ENCODE measurements at regions not wholly inside any gene's neighbourhood (a gene's known extent, or its start where the extent isn't known, plus 50 kb on each side); places are given as distances from the start of the nearest gene placed in this dataset.

DNA sequence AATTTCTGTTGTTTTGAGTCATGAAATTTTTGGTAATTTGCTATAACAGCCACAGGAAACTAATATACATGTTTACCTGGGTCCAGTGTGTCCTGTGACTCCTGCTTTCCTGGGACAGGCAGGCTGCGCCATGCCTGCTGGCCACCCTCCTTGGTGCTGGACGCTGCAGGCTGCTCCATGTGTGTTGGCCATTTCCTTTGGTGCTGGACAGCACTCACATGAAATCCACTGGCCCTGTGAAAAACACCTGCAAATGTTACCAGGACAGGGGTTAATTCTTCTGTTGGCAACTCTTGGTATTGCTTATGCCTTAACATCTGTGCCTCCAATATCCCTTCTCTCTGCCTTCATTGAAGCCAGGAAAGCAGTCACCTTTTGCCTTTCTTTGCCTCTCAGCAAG is 86.9 kb upstream of the ATP10A start:
- TF ChIP-seq, protein P1, sequence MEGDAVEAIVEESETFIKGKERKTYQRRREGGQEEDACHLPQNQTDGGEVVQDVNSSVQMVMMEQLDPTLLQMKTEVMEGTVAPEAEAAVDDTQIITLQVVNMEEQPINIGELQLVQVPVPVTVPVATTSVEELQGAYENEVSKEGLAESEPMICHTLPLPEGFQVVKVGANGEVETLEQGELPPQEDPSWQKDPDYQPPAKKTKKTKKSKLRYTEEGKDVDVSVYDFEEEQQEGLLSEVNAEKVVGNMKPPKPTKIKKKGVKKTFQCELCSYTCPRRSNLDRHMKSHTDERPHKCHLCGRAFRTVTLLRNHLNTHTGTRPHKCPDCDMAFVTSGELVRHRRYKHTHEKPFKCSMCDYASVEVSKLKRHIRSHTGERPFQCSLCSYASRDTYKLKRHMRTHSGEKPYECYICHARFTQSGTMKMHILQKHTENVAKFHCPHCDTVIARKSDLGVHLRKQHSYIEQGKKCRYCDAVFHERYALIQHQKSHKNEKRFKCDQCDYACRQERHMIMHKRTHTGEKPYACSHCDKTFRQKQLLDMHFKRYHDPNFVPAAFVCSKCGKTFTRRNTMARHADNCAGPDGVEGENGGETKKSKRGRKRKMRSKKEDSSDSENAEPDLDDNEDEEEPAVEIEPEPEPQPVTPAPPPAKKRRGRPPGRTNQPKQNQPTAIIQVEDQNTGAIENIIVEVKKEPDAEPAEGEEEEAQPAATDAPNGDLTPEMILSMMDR (IDR thresholded peaks at IDR 0.05; ENCODE audit: insufficient read depth, low read depth, low read length): no peak
- no peak for TF ChIP-seq EZH2 (IDR thresholded peaks at IDR 0.05; ENCODE audit: insufficient read depth, low read length)

Measured in astrocyte (in vitro differentiated cells and primary cell).